CD4-positive, alpha-beta T cell treated with Interleukin-15 for 1 hour (primary cell): ENCODE measurements at regions not wholly inside any gene's neighbourhood (a gene's known extent, or its start where the extent isn't known, plus 50 kb on each side); places are given as distances from the start of the nearest gene placed in this dataset.

ENCODE experiments used
- DNase-seq: peaks from one replicate; pipeline ENCODE4 v3.0.0-alpha.2; 2020

DNA sequence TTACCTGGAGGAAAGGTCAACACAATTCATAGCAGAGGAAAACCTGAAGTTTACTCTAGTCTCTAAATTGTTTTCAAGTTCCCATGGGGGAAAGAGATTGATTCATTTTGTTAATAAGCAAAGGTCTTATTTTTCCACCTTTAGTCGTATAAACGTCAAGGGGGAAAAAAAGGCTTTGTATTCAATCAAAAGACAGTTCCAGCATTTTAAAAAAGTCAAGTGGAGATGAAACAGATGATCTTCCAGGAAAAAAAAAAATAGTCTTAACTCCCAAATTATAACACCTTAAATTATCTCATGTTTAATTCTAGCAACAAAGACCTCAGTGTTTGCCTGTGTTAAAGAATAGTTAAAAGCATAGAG lies 140.5 kb downstream of the TOMM20 start:
- no peak for DNase-seq

DNA sequence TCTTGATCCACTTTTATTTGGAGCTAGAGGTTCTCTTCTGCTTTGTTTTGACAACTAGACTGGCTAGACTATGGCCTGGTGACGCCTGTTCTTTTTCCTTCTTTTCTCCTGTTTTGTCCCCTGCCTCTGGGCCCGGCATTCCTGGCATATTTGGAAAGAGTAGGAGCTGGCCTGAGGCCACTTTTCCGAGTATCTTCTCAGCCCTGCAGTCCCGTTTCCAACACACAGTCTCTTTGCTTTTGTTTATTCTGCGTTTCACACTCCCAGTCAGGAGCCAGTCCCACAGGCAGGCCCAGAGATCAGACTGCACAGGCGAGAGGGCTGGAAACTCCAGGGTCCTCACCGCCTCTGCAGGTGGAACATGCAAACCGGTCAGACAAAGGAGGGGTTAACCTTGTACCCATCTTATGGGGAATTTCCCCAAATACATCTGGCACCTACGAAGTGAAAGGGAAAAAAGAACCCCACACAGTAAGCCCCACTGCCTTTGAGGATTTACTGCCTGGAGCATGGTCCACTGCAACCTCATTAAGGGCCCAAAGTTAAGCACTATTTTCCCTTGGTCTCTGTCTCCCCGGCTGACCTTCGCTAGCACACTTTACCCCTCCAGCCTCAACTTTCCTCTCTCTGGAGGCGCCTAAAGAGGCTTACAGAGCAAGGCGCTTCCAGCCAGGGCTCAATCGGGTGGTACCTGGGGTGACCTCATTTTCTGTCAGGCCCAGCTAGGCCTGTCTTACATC lies 141.1 kb downstream of the TOMM20 start:
- no peak for DNase-seq

DNA sequence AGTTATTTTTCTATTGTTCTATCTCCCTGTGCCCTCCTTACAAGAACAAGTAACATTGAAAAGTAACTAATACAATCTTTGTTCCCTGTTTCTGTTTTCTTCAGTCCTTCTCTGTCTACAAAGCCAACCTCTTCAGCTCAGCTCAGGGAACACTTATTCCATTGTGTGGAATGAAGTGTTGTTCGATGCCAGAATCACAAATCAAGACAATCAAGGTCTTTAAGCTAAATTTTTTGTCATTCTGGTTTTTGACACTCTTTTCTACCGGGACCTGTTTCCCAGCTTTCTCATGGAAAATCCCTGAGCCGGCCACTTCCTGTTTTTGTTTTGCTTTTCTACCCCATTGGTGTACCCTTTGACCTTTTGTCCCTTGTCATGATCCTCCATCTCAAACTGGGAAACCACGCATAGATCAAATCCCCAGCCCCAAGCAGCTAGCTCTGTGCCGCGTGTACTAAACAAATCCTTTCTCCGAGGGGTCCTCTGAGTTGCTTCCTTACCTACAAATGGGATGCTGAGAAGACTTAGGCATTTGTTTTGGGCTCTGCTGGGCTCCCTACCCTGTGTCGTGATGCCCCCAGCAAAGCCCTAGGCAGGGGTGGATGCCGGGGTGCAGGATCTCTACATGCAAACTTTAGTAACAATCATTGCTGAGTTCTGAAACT lies 141.8 kb downstream of the TOMM20 start:
- no peak for DNase-seq

DNA sequence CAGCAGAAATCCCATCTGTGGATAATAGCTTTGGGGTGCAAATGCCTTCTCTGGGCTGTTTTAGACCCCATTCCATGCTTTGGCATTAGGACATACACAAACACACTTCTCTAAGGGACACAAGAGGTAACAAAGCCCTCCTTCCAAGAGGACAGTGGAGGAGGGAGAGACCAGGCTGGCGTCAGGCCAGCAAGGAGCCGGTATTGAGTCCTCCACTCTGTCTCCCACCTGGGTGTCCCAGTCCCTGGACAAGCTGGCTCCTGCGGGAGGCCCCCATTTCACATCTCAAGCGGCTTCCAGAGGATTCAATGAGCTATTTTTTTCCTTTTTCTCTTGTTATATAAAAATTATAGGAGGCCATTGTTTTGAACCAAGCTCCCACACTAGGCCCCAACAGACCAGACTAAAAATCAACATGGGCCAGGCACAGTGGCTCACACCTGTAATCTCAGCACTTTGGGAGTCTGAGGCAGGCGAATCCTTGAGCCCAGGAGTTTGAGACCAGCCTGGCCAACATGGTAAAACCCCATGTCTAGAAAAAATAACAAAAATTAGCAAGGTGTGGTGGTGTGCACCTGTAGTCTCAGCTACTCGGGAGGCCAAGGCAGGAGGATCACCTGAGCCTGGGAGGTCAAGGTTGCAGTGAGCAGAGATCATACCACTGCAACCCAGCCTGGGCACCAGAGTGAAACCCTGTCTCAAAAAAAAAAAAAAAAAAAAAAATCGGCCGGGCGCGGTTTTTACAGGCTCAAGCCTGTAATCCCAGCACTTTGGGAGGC lies 142.9 kb downstream of the TOMM20 start:
- DNase-seq: no peak

DNA sequence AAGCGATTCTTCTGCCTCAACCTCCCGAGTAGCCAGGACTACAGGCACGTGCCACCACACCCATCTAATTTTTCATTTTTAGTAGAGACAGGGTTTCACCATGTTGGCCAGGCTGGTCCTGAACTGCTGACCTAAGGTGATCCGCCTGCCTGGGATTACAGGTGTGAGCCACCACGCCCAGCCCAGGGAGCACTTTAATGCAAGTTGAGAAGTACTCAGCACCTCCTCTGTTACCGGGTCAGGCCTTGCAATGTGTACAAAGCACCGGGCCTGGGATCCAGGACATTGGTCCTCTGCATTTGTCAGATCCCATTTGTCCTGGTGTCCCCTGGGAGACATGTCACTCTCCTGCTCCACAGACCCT lies 143.6 kb downstream of the TOMM20 start:
- DNase-seq: no peak

DNA sequence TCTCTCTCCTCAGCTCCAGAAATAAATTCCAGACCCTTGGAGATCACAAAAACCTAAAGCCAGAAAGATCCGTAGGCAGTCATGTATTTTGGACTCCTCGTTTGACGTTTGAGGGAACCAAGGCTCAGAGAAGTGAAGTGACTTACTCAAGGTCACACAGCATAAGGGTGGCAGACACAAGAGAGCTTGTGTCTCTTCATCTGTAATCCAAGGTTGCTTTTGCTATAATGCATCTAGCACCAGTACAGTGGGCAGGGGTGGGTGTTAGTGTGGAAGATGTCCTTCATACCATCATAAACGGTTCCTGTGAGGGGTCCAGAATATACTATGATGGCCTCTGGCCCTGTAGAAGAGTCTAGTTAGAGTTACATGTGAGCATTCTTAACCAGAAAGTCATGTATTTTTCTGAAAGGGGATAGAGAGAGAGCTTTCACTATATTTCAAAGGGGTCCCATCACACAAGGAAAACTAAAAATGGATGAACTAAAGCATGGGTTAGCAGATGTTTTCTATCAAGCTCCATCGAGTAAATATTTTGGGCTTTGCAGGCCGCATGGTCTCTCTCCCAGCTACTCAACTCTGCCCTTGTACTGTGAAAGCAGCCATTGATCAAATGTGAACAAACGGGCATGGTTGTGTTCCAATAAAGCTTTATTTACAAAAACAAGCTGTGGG lies 144.9 kb downstream of the TOMM20 start:
- DNase-seq: no peak

DNA sequence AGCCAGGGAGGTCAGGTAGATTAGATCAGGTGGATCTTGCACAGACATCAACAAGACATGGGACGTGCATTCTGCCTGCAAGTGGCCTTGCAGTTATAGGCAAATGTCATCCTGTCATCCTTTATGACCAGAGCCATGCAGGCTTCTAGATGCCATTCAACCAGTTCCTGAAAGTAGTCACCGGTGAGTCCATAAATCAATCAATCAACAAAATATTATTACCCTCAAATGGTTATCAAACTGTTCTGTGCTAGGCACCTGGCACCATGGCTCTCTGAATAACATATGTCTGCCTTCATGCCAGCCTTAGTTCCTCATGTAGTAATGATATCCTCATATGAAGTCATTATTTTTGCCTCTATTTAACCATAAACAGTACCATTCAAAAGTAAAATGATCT lies 146.9 kb downstream of the TOMM20 start:
- DNase-seq: no peak

DNA sequence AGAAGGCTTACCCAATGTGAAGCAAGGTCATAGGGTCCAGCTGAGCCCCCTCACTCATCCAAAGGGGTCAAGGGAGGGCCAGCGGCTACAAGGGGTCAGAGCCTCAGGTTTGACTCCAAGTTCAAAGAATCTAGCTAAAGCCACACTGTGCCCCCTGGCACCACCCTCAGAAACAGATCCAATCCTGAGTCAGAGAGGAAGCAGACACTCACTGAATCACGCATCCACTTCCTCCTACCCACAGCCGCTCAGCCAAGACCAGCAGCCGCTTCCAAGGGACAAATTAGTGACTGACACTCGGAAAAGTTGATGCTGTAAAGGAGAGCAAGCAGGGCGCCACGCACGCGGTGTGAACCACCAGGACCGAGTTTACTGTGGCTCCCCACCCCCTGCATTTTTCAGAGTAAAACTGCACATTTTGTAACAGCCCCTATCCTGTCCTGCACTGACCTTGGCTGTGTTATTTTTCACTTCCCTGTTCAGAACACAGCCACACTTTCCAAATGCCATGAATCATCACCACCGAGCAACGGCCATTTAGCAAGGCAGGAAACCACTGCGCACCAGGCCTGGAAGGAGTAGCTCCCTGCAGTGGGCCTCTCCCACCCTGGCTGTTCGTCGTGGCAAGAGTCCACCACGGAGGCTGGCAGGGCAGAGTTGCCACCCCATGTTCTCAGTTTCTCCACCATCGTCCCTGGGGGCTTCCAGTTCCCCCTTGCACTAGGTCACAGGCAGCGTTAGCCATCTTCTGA lies 147.8 kb downstream of the TOMM20 start:
- DNase-seq: peak; percentile 83

DNA sequence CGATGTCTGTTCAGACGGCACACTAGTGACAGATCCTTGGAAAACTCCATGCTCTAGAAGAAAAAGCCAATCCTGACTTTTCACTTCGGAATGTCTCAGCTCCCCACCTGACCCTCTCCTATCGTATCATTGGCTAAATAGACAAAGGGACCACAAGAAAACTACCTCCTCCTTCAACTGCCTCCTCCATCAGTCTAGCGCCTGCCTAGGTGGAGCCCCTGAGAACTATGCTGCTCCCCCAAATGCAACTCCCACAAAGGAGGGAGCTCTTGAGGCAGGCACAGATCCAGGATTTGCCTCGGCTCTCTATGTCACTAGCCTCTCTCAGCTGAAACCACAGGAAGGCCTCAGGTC lies 148.4 kb downstream of the TOMM20 start:
- no peak for DNase-seq

DNA sequence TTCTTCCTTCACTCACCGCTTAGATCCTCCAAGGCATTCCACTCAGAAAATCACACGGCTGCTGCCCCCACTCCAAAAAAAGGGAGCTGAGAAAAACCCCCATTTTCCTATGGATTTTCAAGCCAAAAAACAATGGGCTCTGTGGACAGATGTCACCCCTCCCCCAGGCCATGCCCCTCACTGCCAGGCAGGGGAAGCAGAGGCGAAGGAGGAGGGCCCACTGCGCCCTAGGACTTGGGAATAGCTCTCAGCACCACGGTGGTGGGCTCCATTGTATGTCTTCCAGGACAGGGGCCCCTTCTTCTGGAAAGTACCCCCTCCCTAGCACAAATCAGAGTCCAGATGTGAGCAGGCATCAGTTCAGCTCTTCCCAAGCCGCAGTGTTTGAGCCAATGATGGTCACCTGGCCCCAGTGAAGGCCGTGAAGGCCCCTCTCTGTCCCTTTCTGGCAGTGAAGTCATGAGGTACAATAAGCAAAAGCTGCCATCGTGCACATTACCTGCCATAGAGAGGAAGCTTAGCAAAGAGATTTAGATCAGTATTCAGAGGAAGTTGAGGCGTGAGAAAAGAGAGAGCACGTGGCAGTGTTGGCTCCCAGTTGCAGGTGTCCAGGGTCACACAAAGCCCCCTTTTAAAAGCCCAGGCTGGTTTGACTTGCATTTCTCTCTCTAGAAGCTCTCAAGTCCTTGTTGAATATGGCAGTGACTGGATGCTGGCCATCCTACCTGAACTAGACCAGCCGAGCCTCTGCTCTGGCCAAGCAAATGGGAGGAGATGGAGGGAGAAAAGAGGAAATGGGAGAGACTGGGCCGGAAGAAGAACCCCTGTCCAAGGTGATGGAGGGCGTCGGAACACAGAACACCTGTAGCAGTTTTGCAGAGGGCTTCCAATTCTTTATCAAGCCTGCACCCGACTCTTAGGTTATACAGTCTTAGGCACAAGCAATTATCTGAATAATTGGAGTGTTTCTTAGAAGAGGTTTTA lies 149.0 kb downstream of the TOMM20 start:
- DNase-seq: no peak

DNA sequence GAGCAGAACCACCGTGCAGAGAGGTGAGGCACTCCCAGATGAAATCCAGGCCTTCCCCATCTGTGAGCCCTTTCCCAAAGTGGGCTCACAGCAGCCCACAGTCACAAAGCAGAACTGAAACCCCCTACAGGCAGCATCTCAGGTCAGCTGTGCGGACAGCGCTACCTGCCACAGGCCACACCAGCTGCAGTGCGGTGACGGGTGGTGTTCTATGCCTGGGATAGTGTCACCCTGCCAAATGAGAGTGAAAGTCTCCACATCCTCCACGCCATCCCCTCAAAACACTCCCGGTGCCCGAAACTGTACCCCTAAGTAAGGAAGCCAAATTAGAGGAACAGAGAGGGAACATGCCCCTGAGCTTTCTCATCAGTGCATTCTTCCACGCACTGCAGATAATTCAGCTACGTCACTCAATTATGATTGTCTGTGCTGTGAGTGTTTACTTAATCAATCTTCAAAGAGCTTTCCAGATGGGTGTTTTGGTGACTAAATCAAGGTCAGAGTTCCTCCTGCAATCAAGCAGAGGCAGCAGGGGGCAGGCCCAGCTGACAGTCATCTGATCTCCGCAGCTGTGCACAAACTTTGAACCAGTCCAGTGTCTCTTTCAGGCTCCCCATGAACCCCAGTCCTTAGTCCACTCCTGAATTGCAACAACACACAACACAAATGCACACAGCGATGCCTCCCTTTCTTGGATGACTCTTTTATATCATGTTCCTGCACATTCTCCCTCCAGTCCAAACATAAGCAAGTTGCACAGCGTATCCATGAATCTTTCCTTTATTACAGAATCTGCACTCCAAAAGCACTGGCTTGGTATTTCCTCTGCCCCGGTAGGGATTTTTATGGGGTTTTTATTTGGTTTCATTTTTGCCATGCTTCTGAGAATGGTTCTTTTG lies 150.0 kb downstream of the TOMM20 start:
- peak; percentile 80 for DNase-seq

DNA sequence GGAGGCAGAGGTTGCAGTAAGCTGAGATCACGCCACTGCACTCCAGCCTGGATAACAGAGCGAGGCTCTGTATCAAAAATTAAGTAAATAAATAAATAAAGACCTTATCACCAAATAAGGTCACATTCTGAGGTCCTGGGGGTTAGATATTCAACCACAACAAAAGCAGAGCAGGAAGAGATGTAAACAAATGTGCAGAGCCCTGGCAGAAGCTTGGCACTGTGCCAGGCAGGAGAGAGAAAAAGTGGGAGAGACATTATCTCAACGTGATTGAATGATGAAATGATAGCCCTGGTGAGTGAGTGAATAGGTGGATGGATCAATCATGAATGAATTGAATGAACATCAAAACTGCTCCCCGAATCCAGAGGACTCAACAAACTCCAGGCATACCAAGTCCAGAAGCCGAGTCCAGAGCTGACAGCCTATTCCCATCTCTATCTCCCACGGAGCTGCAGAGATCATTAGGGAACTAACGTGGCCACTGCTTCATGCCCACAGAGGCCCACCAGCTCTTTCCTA lies 150.7 kb downstream of the TOMM20 start:
- DNase-seq: no peak

DNA sequence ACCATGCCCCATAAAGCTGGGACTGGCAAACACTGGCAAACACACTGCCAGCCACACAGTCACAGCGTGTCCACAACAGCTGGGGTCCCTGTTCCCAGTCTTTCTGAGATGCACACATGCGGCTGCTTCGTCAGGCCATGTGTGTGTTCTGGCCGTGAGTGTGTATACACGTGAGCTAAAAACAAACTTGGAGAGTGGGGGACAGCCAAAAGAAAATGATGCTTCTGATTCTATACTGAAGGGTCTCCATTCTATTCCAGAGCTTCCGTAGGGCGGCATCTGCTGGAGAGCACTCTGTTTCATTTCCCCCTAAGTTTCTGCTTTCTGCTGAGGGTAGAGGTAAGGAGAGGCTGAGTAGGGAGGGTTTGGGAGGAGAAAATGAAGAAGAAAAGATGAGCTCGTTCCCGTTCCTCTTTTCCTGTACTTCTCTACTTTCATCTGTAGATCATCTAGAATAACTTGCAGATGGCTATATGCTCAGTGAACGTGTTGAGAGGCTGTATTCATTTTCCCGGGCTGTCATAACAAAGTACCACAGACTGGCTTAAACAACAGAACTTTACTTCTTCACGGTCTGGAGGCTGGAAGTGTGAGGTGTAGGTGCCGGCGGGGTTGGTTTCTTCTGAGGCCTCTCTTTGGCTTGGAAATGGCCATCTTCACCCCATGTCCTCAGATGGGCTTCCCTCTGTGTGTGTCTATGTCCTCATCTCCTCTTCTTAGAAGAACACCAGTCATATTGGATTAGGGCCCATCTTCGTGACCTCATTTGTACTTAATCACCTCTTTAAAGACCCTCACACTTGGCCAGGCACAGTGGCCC lies 151.6 kb downstream of the TOMM20 start:
- DNase-seq: no peak

DNA sequence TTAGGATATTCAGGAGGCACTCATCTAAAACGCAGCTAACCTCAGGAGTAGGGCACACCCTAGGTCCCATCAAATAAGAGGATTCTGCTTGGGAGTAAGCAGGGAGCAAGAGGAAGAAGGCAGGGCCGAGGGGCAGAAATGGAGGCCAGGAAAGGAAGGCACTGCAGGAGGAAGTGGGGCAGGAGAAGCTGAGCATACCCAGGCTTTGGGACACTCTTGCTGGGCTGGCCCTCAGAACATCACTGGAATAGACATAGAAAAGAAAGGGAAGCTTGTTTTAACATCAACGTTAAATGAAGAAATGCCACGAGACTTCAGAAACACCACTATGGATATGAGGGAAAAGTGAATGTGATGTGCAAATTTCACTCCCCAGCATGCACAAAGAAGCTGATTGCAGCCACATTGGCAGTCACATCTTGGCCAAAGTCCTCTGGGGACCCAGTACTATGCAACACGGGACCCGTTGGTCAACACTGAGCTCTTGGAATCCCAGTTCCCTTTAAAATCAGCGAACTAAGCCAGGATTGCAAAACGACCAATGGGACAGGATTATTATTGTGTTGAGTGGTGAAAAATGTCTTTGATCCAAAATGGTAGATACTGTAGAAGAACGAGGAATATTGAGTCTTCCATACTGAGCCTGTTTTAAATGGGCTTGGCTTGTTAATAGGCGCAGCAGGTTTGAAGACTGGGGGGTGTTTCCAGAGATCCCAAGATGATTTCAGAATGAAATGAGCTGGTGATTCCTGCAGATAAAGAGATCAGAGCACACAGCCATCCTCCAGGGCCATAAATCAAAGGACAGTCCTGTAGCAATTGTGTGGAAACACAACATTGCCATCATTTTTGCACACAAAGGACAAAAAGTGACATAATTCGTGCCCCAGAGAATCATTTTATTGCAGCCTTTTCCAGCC lies 152.4 kb downstream of the TOMM20 start:
- no peak for DNase-seq

DNA sequence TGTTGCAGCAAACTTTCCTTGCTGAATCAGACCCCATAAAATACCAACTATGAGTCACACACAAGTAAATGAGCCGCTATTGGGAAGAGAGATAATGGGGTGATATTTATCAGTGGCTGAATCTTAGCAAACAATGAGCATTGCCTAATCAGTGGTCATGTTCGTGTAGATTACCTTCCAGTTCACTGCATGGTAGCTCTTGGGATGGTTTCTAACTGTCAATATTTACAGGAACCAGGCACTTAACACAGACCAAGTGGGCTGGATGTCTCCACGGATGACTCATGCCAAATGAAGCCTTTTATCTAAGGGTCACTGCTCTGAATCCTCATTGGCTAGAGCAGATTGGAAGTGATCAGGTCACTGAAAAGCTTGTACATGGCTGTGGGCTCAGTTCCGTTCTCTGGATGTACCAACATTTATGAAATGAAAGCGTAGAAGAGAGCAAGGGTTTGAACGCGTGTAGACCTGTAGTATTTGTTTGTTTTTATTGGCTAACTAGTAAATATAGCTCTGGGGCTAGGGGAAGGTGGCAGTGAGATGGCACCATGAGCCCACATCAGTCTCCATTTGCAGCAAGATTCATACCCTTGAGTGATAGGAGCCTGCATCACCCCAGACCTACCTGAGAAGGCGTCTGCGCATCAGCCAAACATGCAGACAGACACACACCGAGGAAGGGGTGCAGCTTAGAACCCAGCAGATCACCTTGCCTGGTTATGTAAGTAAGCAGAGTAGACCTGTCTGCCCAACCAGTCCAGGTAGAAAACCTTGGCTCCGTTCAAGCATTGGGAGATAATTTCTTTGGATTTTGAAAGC lies 153.3 kb downstream of the TOMM20 start:
- DNase-seq: peak; percentile 66

DNA sequence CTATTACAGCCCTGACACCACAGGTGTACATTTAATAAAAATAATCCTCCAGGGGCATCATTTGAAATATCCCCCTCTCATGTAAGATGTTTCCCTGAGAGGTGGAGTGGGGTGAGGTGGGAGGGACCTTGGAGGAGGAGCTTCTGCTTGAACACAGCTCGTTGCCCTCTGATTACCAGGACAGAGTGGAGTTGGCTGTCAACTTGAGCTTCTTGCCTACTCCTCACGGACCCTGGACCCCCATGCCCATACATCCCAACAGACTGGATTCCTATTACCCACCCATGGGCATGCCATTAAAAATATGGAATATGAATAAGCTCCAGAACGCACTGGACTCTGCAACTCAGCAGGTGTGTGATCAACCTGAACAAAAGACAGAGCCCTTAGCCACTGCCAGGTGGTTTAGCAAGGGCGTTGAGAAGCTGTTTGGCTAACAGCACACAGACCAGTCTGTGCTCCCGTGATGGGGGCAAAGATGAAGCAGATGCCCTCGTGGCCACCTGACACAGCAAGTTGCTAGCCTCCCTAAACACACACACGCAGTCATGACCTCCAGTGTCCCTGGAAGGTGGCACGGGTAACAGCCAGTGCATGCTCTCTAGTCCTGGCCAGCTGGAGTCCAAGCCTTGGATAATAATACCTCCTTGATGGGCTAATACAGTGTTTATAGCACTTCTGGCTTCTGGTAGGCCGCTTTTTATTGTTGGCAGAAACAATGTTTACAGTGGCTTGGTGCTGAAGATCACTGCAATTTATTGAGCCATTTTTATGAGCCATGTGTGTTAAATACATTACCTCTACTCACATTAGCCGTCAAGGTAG lies 155.0 kb downstream of the TOMM20 start:
- DNase-seq: no peak
